HFFc6 (cell line): ENCODE measurements at regions not wholly inside any gene's neighbourhood (a gene's known extent, or its start where the extent isn't known, plus 50 kb on each side); places are given as distances from the start of the nearest gene placed in this dataset.

Source experiments
- DNase-seq: peaks from one replicate; pipeline ENCODE4 v3.0.0-alpha.2; 2018
- H3K27ac Mint-ChIP-seq: 2 replicates; pipeline ENCODE4 v1.8.0; 2020; ENCODE audit warnings: mild to moderate bottlenecking, mixed read lengths
- H3K27me3 Mint-ChIP-seq: 2 replicates; pipeline ENCODE4 v1.8.0; 2021; ENCODE audit warnings: mild to moderate bottlenecking, moderate library complexity, mixed read lengths; ENCODE audit not compliant: insufficient read depth
- H3K36me3 Mint-ChIP-seq: 2 replicates; pipeline ENCODE4 v1.8.0; 2021; ENCODE audit warnings: low read depth, mixed read lengths
- H3K4me1 Mint-ChIP-seq: 2 replicates; pipeline ENCODE4 v1.8.0; 2020; ENCODE audit warnings: low read depth, mixed read lengths
- H3K4me3 Mint-ChIP-seq: 2 replicates; pipeline ENCODE4 v1.8.0; 2020; ENCODE audit warnings: mild to moderate bottlenecking, moderate library complexity, mixed read lengths
- H3K9me3 Mint-ChIP-seq: 2 replicates; pipeline ENCODE4 v1.8.0; 2020; ENCODE audit warnings: mild to moderate bottlenecking, mixed read lengths
- TF ChIP-seq, protein P1 (sequence below): fragments of 200-600 bp; sonication (generic); IDR thresholded peaks from 2 replicates; pipeline ENCODE4 v1.5.0; 2021; ENCODE audit warnings: antibody characterized with exemption, mild to moderate bottlenecking

DNA sequence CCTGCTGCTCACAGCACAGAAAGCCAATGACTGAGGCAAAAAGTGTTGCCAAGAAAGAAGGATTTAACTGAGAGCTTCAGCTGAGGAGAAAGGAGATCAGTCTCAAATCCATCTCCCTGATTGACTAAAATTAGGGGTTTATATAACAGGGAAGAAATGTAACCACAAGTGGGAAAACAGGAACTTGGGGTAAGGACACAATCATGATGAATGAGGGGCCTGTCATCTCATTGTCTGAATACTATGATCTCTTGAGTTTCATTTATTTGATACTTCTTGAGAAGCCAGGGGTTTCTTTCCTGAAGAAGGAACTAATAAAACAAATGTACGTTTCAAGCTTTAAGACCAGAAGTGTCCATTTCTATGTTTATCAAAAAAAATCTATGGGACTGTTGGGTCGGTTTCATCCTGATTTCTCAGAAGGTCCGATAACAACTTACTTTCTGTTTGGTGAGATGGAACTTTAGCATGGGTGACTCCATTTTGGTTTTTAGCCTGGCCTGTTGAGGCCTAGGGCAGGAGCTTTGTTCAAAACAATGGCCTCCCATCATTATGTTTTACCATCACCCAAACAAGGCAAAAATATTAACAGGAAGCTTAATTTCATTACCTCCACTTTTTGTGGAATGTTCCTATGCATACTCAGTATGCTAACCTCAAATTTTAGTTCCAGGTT, 76.6 kb upstream of the PIAS1 start:
- peaks cover 4% of the 10 kb centered on the region; the same call in 1 of the 2 replicates for H3K9me3 Mint-ChIP-seq
- no peak overlapping the region for H3K4me3 Mint-ChIP-seq
- H3K4me1 Mint-ChIP-seq: no peaks in the 10 kb centered on the region
- no peaks in the 10 kb centered on the region for H3K36me3 Mint-ChIP-seq
- H3K27me3 Mint-ChIP-seq: peaks cover 4% of the 10 kb centered on the region
- DNase-seq: no peak
- no peak overlapping the region for H3K27ac Mint-ChIP-seq
- TF ChIP-seq, protein P1, sequence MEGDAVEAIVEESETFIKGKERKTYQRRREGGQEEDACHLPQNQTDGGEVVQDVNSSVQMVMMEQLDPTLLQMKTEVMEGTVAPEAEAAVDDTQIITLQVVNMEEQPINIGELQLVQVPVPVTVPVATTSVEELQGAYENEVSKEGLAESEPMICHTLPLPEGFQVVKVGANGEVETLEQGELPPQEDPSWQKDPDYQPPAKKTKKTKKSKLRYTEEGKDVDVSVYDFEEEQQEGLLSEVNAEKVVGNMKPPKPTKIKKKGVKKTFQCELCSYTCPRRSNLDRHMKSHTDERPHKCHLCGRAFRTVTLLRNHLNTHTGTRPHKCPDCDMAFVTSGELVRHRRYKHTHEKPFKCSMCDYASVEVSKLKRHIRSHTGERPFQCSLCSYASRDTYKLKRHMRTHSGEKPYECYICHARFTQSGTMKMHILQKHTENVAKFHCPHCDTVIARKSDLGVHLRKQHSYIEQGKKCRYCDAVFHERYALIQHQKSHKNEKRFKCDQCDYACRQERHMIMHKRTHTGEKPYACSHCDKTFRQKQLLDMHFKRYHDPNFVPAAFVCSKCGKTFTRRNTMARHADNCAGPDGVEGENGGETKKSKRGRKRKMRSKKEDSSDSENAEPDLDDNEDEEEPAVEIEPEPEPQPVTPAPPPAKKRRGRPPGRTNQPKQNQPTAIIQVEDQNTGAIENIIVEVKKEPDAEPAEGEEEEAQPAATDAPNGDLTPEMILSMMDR: no peak

DNA sequence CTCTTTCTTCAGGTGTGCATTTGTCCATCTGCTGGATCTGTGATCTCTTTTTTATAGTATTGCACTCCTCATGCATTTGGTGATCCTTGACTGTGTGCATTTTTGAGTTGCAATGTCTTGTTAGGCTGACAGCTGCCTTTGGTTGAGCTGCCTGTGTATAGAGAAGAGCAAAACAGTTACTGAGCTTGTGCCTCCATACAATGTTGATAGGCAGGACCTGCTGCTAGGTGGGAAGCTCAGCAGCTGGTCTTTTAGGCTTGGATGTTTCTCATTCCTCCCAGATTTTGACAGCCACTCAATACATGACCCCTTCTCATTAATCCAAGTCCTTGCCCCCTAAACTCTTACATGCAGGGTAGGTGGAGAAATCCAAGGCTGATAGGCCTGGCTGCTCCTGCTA, 74.8 kb upstream of the PIAS1 start:
- H3K36me3 Mint-ChIP-seq: no peaks in the 10 kb centered on the region
- peaks cover 7% of the 10 kb centered on the region for H3K27me3 Mint-ChIP-seq
- peaks cover 4% of the 10 kb centered on the region; the same call in 1 of the 2 replicates for H3K9me3 Mint-ChIP-seq
- no peak for DNase-seq
- H3K27ac Mint-ChIP-seq: no peak overlapping the region
- H3K4me3 Mint-ChIP-seq: no peak overlapping the region
- H3K4me1 Mint-ChIP-seq: no peaks in the 10 kb centered on the region
- TF ChIP-seq, protein P1: no peak

DNA sequence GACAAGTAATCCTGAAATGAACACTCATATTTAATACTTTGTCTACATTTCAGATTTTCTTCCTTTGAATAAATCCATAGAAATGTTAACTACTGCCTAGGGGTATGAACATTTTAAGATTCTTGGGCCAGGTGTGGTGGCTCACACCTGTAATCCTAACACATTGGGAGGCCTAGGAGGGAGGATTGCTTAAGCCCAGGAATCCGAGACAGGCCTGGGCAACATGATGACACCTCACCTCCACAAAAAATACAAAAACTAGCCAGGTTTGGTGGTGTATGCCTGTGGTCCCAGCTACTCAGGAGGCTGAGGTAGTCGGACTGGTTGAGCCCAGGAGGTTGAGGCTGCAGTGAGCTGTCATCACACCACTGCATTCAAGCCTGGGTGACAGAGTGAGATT, 73.9 kb upstream of the PIAS1 start:
- H3K27ac Mint-ChIP-seq: no peak overlapping the region
- no peak overlapping the region for H3K4me3 Mint-ChIP-seq
- peaks cover 6% of the 10 kb centered on the region for H3K27me3 Mint-ChIP-seq
- H3K4me1 Mint-ChIP-seq: no peaks in the 10 kb centered on the region
- no peak for DNase-seq
- TF ChIP-seq, protein P1: no peak
- peaks cover 4% of the 10 kb centered on the region; the same call in 1 of the 2 replicates for H3K9me3 Mint-ChIP-seq
- no peaks in the 10 kb centered on the region for H3K36me3 Mint-ChIP-seq

DNA sequence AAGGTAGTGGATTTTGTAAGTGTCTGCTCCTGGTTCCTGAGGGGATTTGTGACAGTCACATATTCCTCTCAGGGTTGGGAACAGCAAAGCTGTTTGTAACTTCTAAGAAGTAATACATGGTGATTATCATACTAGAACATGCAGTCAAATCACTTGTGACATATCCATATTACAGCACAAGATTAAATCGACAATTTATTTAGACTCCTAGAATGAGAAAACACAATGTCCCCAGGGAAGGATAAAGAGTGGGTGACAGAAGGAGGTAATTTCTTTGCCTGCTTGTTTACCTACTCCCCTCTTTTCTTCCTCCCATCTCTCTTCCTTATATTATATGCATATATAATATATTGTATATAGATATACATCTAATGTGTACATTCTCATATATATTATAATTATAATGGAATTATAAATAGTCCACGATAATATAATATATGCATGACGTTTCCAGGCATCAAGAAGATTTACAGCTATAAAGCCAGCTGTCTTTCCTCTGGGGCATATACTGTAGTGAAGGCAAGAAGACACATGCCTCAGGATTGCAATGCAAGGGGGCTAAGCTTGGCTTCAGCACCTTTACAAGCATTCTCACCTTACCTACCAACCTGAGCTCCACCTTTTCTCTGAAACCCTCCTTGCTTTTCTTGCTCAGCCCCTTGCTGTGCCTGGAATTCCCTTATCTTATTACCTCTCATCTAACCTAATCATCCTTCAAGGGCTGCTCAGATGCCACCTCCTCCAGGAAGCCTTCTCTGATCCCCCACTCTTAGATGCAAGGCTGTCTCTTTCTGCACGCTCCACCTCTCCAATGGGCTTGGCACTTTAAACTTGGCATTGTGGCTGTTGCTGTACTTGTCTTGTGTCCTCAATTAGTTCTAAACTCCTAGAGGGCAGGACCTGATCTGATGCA, 73.1 kb upstream of the PIAS1 start:
- DNase-seq: no peak
- H3K4me1 Mint-ChIP-seq: no peaks in the 10 kb centered on the region
- H3K4me3 Mint-ChIP-seq: no peak overlapping the region
- TF ChIP-seq, protein P1: no peak
- no peak overlapping the region for H3K27ac Mint-ChIP-seq
- peaks cover 4% of the 10 kb centered on the region for H3K27me3 Mint-ChIP-seq
- no peaks in the 10 kb centered on the region for H3K36me3 Mint-ChIP-seq
- peaks cover 4% of the 10 kb centered on the region; the same call in 1 of the 2 replicates for H3K9me3 Mint-ChIP-seq

DNA sequence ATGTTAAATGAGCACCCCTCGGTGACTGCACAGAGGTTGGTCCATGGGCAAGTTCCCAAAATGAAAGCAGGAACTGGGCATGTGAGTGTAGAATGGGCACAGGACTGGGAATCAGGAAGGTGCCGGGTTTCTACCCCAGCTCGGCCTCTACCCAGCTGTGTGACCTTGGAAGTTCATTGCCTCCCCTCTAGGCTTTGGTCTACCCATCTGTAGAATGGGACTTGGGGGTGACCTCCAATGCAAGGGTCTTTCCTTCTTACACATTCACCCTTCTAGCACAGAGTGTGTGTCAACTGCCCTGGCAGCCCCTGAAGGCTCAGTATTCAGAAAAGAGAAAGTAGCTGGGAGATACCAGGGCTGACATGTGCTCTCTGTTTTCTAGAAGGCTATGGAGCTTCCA, 72.3 kb upstream of the PIAS1 start:
- Mint-ChIP-seq H3K9me3 (peaks cover 4% of the 10 kb centered on the region; the same call in 1 of the 2 replicates), H3K27ac (no peak overlapping the region), H3K4me3 (no peak overlapping the region), H3K36me3 (no peaks in the 10 kb centered on the region), H3K27me3 (peaks cover 4% of the 10 kb centered on the region), H3K4me1 (no peaks in the 10 kb centered on the region)
- TF ChIP-seq, protein P1: no peak
- no peak for DNase-seq
